Astrocyte of the spinal cord (primary cell): ENCODE measurements at regions not wholly inside any gene's neighbourhood (a gene's known extent, or its start where the extent isn't known, plus 50 kb on each side); places are given as distances from the start of the nearest gene placed in this dataset.

Source experiments
- DNase-seq: peaks from one replicate; pipeline ENCODE4 v3.0.0; 2011; ENCODE audit warnings: low read depth, low spot score
- H3K4me3 ChIP-seq: 2 replicates; pipeline ENCODE4 v1.5.1; 2011; ENCODE audit warnings: low read depth, mild to moderate bottlenecking, low read length, moderate library complexity
- CTCF ChIP-seq: IDR thresholded peaks from 2 replicates; pipeline ENCODE4 v1.5.1; 2012; ENCODE audit warnings: low read depth, mild to moderate bottlenecking, low read length, inconsistent platforms
- in situ Hi-C: cut with HindIII; loops from 2 replicates; pipeline ENCODE4 v1.10.0; 2017; ENCODE audit warnings: low sequenced_read_pairs

- no peak for TF ChIP-seq CTCF
- no peak overlapping the region for H3K4me3 ChIP-seq
- in situ Hi-C loops = no loop called here
- no peak for DNase-seq
Observed at GRCh38 chr13:68170961-68171360, 940.8 kb upstream of the PCDH9 start.

DNA sequence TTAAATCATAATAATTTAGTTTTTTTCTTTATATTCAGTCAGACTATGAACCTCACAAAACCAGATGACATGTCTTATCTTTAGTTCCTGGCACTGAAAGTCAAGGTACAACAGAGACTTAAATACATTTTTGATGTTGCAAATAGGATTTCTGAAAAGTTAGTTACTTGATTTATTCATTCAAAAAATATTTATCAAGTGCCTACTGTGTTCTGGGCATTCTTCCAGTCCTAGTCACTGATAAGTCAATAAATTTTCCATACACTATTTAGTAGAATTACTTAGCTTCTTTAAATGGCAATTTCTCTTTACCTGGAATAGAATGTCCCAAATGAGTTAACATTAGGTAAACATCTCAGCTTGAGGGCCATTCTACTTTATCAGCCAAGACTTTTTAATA is 938.3 kb upstream of the PCDH9 start:
- DNase-seq = no peak
- TF ChIP-seq CTCF = no peak
- H3K4me3 ChIP-seq = no peak overlapping the region
- in situ Hi-C loops = no loop called here

- no peak for DNase-seq
Observed at GRCh38 chr13:68160466-68160865, 930.3 kb upstream of the PCDH9 start.

DNA sequence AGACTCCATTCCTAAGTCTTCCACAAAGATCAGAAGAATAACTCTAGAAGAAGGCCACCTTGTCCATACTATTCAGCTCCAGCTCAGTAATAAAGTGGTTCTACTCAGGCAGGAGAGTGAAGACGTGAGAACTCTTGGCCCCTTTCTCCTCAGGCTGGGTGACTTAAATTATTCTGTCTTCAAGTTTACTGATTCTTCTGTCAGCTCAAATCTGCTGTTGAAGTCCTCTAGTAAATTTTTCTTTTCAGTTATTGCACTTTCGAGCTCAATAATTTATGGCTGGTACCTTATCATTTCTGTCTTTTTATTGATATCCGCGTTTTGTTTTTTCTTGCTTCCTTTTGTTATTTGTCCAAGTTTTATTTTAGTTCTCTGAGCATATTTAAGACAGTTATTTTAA is 922.3 kb upstream of the PCDH9 start:
- TF ChIP-seq CTCF = no peak
- no peak for DNase-seq
- in situ Hi-C loops = no loop called here
- no peak overlapping the region for H3K4me3 ChIP-seq

More at GRCh38 chr13:68160466-68160865, 930.3 kb upstream of the PCDH9 start:
- no peak overlapping the region for H3K4me3 ChIP-seq
- in situ Hi-C loops = no loop called here
- no peak for TF ChIP-seq CTCF

GRCh38 chr13:68145852-68146251 is 915.7 kb upstream of the PCDH9 start:
- TF ChIP-seq CTCF = no peak
- no peak overlapping the region for H3K4me3 ChIP-seq
- in situ Hi-C loops = no loop called here
- DNase-seq = no peak

DNA sequence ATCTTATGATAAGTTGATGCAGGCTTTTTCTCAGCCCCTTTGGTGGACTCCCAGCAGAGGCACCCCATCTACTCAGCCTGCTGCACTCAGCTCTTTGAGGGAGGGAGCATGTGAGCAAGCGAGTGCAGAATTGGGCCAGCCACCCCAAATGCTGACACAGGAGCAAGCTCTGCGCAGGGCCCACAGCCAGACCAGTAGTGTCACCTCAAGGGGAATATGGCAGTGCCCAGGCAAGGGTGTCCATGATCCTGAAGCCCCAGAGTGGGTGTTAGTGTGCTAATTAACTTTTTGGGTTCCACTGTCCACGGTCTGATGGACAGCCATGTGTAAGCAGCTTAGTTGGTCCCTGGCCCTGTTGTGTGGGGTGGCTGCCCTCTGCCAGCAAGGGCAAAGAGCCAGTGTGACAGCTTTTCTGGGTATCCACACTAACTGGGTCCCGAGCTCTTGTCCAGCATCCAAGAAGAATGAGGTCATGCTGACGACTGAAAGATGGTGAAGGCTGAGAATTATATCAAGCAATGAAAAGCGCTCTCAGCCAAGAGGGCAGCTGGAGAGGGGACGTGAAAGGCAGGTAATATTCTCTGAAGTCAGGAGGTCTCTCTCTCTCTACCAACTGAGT is 898.3 kb upstream of the PCDH9 start:
- no peak for TF ChIP-seq CTCF
- in situ Hi-C loops = no loop called here
- DNase-seq = no peak
- no peak overlapping the region for H3K4me3 ChIP-seq

DNA sequence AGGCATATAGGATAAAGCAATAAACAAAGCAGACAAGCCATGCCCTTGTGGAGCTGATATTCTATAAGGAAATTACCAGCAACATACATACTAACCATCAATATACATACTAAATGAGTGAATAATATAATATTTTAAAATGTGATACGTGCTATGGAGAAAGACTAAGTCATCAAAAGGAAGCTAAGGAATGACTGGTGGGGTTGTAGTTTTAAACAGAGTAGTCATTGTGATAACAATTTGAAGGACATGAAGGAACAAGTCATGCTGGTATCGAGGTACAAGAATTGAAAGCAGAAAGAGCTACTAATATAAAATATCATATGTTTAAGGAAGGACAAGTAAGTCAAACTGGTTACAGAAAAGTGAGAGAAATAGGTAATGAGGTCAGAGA is 894.9 kb upstream of the PCDH9 start:
- in situ Hi-C loops = no loop called here
- no peak for DNase-seq
- no peak for TF ChIP-seq CTCF
- no peak overlapping the region for H3K4me3 ChIP-seq
